ENCODE measurements at regions not wholly inside any gene's neighbourhood (a gene's known extent, or its start where the extent isn't known, plus 50 kb on each side); places are given as distances from the start of the nearest gene placed in this dataset.

DNA sequence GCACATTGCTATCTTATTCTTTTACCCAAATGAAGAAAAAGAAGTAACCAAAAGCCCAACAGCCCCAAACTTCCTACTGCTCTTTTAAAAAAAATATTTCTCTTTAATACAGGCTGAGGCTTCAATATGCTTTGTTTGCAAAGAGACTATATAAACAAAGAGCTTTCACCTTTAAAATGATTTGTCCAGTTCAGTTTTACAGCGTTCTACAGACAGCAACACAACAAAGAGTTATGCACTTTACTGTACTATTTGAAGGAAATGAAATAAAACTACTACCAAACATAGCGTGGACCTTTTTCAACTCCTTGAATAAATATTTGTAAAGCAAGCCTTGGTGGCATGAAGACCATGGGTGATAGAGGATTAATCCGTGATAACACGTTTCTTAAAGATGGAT, 151.2 kb downstream of the FGF9 start:
- no TSS peak for BruUV-seq (replicated peaks)
- intact Hi-C loops (cut with micrococcal nuclease) (no loop called here), in situ Hi-C loops (cut with MboI) (no loop called here)
- no peaks in the 10 kb centered on the region for H3K36me3 ChIP-seq (ENCODE audit: control insufficient read depth, insufficient read depth, low read length)
- no peak overlapping the region for H3K4me3 ChIP-seq
- WGBS (ENCODE audit: insufficient coverage, low coverage, missing lambda C conversion rate): 0% methylated on average over 4 of the region's 4 CpGs
- ChIA-PET POLR2A (no interaction called here), CTCF (ENCODE audit: low intra/inter-chr PET ratio) (no interaction called here)
- H4K20me1 ChIP-seq (replicated peaks; ENCODE audit: control insufficient read depth, insufficient read depth, low read length): no peaks in the 10 kb centered on the region
- no peaks in the 10 kb centered on the region for H3K27me3 ChIP-seq (ENCODE audit: control insufficient read depth in 2 of 2, insufficient read depth in 2 of 2, low read length in 2 of 2)
- ATAC-seq (no peak), DNase-seq (ENCODE audit: extremely low read depth in 1 of 4, low spot score in 3 of 4) (no peak), FAIRE-seq (no peak)
- no peak overlapping the region for H2AFZ ChIP-seq (ENCODE audit: low read depth, low read length)
- H3K9me1 ChIP-seq (ENCODE audit: control insufficient read depth, insufficient read depth, low read length): no peaks in the 10 kb centered on the region
- no peaks in the 10 kb centered on the region for H3K79me2 ChIP-seq (ENCODE audit: control insufficient read depth, insufficient read depth, low read length)
- H3K4me2 ChIP-seq (ENCODE audit: insufficient read depth, low read length): no peak overlapping the region
- no peak overlapping the region for H3K27ac ChIP-seq (ENCODE audit: extremely low read depth, low read depth, low read length)
- no peaks in the 10 kb centered on the region for H3K9me3 ChIP-seq (replicated peaks; ENCODE audit: control insufficient read depth, insufficient read depth, low read depth, low read length)
- no peaks in the 10 kb centered on the region for H3K4me1 ChIP-seq (replicated peaks in 1 of 2; ENCODE audit: control insufficient read depth in 2 of 2, insufficient read depth in 2 of 2, low read length in 2 of 2)
- no peak overlapping the region for H3K9ac ChIP-seq (ENCODE audit: insufficient read depth in 1 of 2, low read depth in 2 of 2, low read length in 2 of 2)
- no peak for TF ChIP-seq TOE1 (IDR thresholded peaks at IDR 0.05; ENCODE audit: borderline replicate concordance)
- no peak for TF ChIP-seq TOE1 (CRISPR knock-in tag; IDR thresholded peaks at IDR 0.05; ENCODE audit: borderline replicate concordance, low read depth)
- no peak for TF ChIP-seq MBD2 (IDR thresholded peaks at IDR 0.05; ENCODE audit: borderline replicate concordance, low read depth)
- no peak for TF ChIP-seq CREB1 (IDR thresholded peaks at IDR 0.05)
- no peak for TF ChIP-seq CREB1 (CRISPR knock-in tag; IDR thresholded peaks at IDR 0.05)
- TF ChIP-seq FUS (optimal IDR thresholded peaks at IDR 0.05; ENCODE audit: low read depth, low read length): no peak
- TF ChIP-seq NR4A1 (CRISPR knock-in tag; IDR thresholded peaks at IDR 0.05): no peak
- no peak for TF ChIP-seq NR4A1 (tag; IDR thresholded peaks at IDR 0.05)
- no peak for TF ChIP-seq CLOCK (CRISPR knock-in tag; IDR thresholded peaks at IDR 0.05; ENCODE audit: borderline replicate concordance)
- TF ChIP-seq, protein P1, sequence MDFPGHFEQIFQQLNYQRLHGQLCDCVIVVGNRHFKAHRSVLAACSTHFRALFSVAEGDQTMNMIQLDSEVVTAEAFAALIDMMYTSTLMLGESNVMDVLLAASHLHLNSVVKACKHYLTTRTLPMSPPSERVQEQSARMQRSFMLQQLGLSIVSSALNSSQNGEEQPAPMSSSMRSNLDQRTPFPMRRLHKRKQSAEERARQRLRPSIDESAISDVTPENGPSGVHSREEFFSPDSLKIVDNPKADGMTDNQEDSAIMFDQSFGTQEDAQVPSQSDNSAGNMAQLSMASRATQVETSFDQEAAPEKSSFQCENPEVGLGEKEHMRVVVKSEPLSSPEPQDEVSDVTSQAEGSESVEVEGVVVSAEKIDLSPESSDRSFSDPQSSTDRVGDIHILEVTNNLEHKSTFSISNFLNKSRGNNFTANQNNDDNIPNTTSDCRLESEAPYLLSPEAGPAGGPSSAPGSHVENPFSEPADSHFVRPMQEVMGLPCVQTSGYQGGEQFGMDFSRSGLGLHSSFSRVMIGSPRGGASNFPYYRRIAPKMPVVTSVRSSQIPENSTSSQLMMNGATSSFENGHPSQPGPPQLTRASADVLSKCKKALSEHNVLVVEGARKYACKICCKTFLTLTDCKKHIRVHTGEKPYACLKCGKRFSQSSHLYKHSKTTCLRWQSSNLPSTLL (IDR thresholded peaks at IDR 0.05): no peak
- no peak for TF ChIP-seq HNRNPUL1 (IDR thresholded peaks at IDR 0.05; ENCODE audit: low read length)
- TF ChIP-seq, protein P2, sequence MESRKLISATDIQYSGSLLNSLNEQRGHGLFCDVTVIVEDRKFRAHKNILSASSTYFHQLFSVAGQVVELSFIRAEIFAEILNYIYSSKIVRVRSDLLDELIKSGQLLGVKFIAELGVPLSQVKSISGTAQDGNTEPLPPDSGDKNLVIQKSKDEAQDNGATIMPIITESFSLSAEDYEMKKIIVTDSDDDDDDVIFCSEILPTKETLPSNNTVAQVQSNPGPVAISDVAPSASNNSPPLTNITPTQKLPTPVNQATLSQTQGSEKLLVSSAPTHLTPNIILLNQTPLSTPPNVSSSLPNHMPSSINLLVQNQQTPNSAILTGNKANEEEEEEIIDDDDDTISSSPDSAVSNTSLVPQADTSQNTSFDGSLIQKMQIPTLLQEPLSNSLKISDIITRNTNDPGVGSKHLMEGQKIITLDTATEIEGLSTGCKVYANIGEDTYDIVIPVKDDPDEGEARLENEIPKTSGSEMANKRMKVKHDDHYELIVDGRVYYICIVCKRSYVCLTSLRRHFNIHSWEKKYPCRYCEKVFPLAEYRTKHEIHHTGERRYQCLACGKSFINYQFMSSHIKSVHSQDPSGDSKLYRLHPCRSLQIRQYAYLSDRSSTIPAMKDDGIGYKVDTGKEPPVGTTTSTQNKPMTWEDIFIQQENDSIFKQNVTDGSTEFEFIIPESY (CRISPR knock-in tag; IDR thresholded peaks at IDR 0.05): no peak
- TF ChIP-seq NR2C2 (CRISPR knock-in tag; IDR thresholded peaks at IDR 0.05): no peak
- TF ChIP-seq NR2C2 (tag; IDR thresholded peaks at IDR 0.05): no peak
- TF ChIP-seq ZNF57 (CRISPR knock-in tag; IDR thresholded peaks at IDR 0.05): no peak
- TF ChIP-seq TARDBP (IDR thresholded peaks at IDR 0.05): no peak
- TF ChIP-seq ZNF217 (CRISPR knock-in tag; IDR thresholded peaks at IDR 0.05): no peak
- TF ChIP-seq PRMT5 (CRISPR knock-in tag; IDR thresholded peaks at IDR 0.05): no peak
